MCF 10A (cell line): ENCODE measurements at regions not wholly inside any gene's neighbourhood (a gene's known extent, or its start where the extent isn't known, plus 50 kb on each side); places are given as distances from the start of the nearest gene placed in this dataset.

ENCODE experiments used
- BruUV-seq: library from RNA; stranded (reverse); fragments of 400-500 nt; replicated peaks from 2 replicates; lab custom pipeline; 2021; lab: Mats Ljungman, UMichigan
- CTCF ChIA-PET: fragments of 300-600 bp; sonication (Branson Sonifier 250); formaldehyde crosslinking; extraction: SDS; loops from one replicate; lab custom pipeline; 2021; ENCODE audit warnings: antibody characterized with exemption, inconsistent platforms; lab: Yijun Ruan, JAX
- POLR2A ChIA-PET: fragments of 300-600, 350-650 bp; sonication (Branson Sonifier 250); formaldehyde crosslinking; extraction: SDS; loops from one replicate; lab custom pipeline; 2020; ENCODE audit warnings: antibody characterized with exemption, inconsistent platforms; lab: Yijun Ruan, JAX
- DNase-seq: peaks from one replicate; pipeline ENCODE4 v3.0.0-alpha.2; 2018; ENCODE audit not compliant: unreplicated experiment
- H3K27ac Mint-ChIP-seq: one replicate; pipeline ENCODE4 v1.8.0; 2022; ENCODE audit warnings: mild to moderate bottlenecking, low read depth, mixed read lengths; ENCODE audit not compliant: unreplicated experiment
- H3K27me3 Mint-ChIP-seq: one replicate; pipeline ENCODE4 v1.8.0; 2022; ENCODE audit warnings: mixed read lengths; ENCODE audit not compliant: insufficient read depth, unreplicated experiment
- H3K36me3 Mint-ChIP-seq: one replicate; pipeline ENCODE4 v1.8.0; 2022; ENCODE audit warnings: mild to moderate bottlenecking, moderate library complexity, mixed read lengths; ENCODE audit not compliant: insufficient read depth, unreplicated experiment
- H3K4me1 Mint-ChIP-seq: one replicate; pipeline ENCODE4 v1.8.0; 2022; ENCODE audit warnings: mixed read lengths; ENCODE audit not compliant: insufficient read depth, unreplicated experiment
- H3K4me3 Mint-ChIP-seq: one replicate; pipeline ENCODE4 v1.8.0; 2022; ENCODE audit warnings: mild to moderate bottlenecking, moderate library complexity, mixed read lengths; ENCODE audit not compliant: unreplicated experiment
- H3K9me3 Mint-ChIP-seq: one replicate; pipeline ENCODE4 v1.8.0; 2022; ENCODE audit warnings: mixed read lengths; ENCODE audit not compliant: unreplicated experiment
- intact Hi-C: fragments of 100-400 bp; cut with micrococcal nuclease; formaldehyde crosslinking; loops from 2 replicates; pipeline ENCODE4 v1.14.1; 2022
- TF ChIP-seq, protein P1 (sequence below): fragments of 200-600 bp; IDR thresholded peaks from one replicate; pipeline ENCODE4 v1.8.0; 2022; ENCODE audit warnings: antibody characterized with exemption, mild to moderate bottlenecking; ENCODE audit not compliant: unreplicated experiment

DNA sequence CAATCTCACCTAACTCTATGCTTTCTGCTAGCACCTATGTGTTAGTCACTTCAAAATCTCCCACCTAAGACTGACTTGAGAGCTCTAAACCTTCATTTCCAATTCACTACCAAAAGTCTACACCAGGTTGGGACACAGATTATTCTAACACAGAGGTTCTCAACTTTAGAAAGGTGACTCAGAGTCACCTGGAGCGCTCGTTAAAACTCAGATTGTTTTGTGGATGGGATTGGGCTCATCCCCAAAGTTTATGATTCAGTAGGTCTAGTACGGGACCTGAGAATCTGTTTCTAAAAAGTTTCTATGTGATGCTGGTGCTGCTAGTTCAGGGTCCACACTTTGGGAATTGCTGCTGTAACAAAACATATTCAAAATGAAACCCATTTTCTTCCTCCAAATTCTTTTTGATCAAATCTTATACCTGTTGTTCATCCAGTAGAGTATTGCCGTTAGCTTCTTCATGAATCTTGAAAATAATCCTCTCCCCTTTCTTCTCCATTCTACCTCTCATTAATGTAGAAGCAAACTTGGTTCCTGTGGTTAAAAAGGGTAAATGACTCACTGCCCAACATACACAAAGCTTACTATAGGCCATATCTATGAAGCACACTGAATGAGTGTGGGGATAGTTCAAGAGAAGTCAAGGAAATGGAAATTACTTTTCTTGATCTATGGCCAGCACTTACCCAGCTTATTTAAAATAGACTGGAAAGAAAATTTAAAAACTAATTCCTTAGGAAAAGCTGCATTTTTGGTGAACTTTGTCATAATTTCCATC lies 206.7 kb downstream of the KIF21A start:
- TF ChIP-seq, protein P1, sequence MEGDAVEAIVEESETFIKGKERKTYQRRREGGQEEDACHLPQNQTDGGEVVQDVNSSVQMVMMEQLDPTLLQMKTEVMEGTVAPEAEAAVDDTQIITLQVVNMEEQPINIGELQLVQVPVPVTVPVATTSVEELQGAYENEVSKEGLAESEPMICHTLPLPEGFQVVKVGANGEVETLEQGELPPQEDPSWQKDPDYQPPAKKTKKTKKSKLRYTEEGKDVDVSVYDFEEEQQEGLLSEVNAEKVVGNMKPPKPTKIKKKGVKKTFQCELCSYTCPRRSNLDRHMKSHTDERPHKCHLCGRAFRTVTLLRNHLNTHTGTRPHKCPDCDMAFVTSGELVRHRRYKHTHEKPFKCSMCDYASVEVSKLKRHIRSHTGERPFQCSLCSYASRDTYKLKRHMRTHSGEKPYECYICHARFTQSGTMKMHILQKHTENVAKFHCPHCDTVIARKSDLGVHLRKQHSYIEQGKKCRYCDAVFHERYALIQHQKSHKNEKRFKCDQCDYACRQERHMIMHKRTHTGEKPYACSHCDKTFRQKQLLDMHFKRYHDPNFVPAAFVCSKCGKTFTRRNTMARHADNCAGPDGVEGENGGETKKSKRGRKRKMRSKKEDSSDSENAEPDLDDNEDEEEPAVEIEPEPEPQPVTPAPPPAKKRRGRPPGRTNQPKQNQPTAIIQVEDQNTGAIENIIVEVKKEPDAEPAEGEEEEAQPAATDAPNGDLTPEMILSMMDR: no peak
- POLR2A ChIA-PET: no interaction called here
- no peaks in the 10 kb centered on the region for H3K9me3 Mint-ChIP-seq
- CTCF ChIA-PET: interaction anchor here (0.7 to 1.0 kb wide), 2 partner anchors 10 to 132 kb away, joined by 3 read pairs; no protein-coding TSS in a partner anchor
- no peaks in the 10 kb centered on the region for H3K36me3 Mint-ChIP-seq
- peak overlapping the region; percentile 1 for H3K27ac Mint-ChIP-seq
- no peak overlapping the region for H3K4me3 Mint-ChIP-seq
- peaks cover 20% of the 10 kb centered on the region for H3K4me1 Mint-ChIP-seq
- peak; percentile 41 for DNase-seq
- BruUV-seq: no TSS peak
- no peaks in the 10 kb centered on the region for H3K27me3 Mint-ChIP-seq
- intact Hi-C loops: no loop called here

DNA sequence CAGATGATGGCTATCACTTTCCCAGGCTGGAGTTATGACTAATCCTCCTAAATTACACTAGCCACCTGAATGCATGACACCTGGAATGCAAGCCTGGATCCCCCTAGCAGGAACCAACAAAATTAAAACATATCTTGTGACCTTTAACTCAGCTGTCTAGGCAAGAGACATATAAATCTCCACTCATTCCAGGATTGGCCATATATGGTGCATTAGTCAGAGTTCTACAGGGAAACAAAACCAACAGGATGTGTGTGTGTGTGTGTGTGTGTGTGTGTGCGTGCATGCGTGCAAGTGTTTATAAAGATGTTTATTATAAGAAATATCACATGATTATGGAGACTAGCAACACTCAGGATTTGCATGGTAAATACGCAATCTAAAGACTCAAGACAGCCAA lies 212.8 kb downstream of the KIF21A start:
- no peak overlapping the region for H3K27ac Mint-ChIP-seq
- no TSS peak for BruUV-seq
- H3K9me3 Mint-ChIP-seq: no peaks in the 10 kb centered on the region
- DNase-seq: peak; percentile 55
- no peak overlapping the region for H3K4me3 Mint-ChIP-seq
- H3K36me3 Mint-ChIP-seq: no peaks in the 10 kb centered on the region
- POLR2A ChIA-PET: no interaction called here
- CTCF ChIA-PET: interaction anchor here (0.6 kb wide), 1 partner anchor 545 kb away, joined by 3 read pairs; no protein-coding TSS in a partner anchor
- TF ChIP-seq, protein P1: no peak
- H3K27me3 Mint-ChIP-seq: no peaks in the 10 kb centered on the region
- peaks cover 7% of the 10 kb centered on the region for H3K4me1 Mint-ChIP-seq
- intact Hi-C loops: no loop called here

DNA sequence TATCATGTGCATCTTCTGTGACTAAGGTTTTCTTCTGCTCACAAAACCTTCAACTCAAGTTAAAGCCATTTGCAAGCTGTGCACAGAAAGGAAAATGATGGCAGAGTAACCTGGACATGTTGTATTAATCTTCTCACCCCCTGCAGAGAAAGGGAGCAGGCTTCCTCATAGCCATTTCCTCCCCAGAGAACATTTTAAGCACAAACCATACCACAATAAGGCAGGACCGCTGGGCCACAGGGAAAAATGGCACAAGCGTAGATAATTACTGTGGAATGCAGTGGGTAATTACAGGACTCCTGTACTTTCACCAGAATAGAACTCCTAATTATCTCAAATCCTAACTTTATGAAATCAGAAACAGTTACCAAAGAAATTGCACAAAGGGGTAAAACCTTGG lies 215.7 kb downstream of the KIF21A start:
- H3K36me3 Mint-ChIP-seq: no peaks in the 10 kb centered on the region
- no peak overlapping the region for H3K4me3 Mint-ChIP-seq
- no peak for DNase-seq
- BruUV-seq: no TSS peak
- no peak overlapping the region for H3K27ac Mint-ChIP-seq
- no peaks in the 10 kb centered on the region for H3K9me3 Mint-ChIP-seq
- POLR2A ChIA-PET: no interaction called here
- CTCF ChIA-PET: no interaction called here
- H3K4me1 Mint-ChIP-seq: peaks cover 7% of the 10 kb centered on the region
- TF ChIP-seq, protein P1: no peak
- H3K27me3 Mint-ChIP-seq: no peaks in the 10 kb centered on the region
- intact Hi-C loops: no loop called here

DNA sequence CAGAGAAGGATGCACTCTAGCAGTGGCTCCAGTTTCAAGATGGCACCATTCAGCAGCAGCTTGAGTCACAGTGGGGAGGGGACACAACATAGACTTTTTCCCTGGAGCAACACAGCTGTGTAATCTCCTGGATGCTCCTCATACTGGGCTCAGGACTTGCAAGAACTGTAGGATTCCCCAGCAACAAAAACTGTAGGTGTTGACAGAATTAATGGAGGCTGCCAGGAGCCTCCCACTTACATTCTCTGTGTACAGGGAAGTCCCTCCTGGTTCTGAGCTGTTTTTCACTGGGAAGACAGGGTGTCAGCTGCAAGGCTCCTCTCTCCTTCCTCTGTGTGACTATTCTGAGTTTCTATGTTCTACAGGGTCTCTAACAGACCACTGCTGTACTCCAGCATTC lies 217.9 kb downstream of the KIF21A start:
- TF ChIP-seq, protein P1: no peak
- Mint-ChIP-seq H3K36me3 (no peaks in the 10 kb centered on the region), H3K27me3 (no peaks in the 10 kb centered on the region), H3K27ac (no peak overlapping the region), H3K4me1 (peaks cover under 1% of the 10 kb centered on the region), H3K4me3 (no peak overlapping the region), H3K9me3 (no peaks in the 10 kb centered on the region)
- DNase-seq: no peak
- intact Hi-C loops: no loop called here
- CTCF ChIA-PET: interaction anchor here (1.0 kb wide), 1 partner anchor 49 kb away, joined by 3 read pairs; no protein-coding TSS in a partner anchor
- POLR2A ChIA-PET: interaction anchor here (0.6 kb wide), 1 partner anchor 465 kb away, joined by 3 read pairs; no protein-coding TSS in a partner anchor
- BruUV-seq: no TSS peak
